A673 (cell line): ENCODE measurements at regions not wholly inside any gene's neighbourhood (a gene's known extent, or its start where the extent isn't known, plus 50 kb on each side); places are given as distances from the start of the nearest gene placed in this dataset.

Source experiments
- EZH2 ChIP-seq: fragments of 200-600 bp; sonication (generic); IDR thresholded peaks from 2 replicates; pipeline ENCODE4 v1.6.1; 2017; ENCODE audit warnings: borderline replicate concordance, low read depth, mild to moderate bottlenecking, mixed read lengths, antibody characterized with exemption, low read length; ENCODE audit not compliant: poor library complexity, severe bottlenecking
- TF ChIP-seq, protein P1 (sequence below): fragments of 300-800, 200-600 bp; sonication (generic); conservative IDR thresholded peaks from 2 replicates; pipeline ENCODE4 v1.5.1; 2017; ENCODE audit warnings: low read depth, mild to moderate bottlenecking, antibody characterized with exemption, low read length, moderate library complexity, mixed read lengths

DNA sequence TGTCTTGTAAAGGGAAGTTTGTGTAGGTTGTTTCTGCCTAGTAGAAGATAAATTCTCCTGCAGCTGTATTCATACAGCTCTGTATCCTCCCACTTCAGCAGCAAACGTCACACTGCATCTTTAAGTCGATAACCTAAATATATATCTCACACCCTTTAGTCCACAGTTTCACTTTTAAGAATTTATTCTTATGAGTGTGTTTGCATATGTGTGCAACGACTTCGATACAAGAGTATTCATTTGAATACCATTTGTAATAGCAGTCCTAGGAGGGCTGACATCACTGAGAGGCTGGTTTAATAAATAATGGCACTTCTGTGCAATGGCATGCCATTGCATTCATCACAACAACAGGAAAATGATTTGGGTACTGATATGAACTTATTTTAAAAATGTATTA is 63.8 kb upstream of the MSH6 start:
- TF ChIP-seq, protein P1, sequence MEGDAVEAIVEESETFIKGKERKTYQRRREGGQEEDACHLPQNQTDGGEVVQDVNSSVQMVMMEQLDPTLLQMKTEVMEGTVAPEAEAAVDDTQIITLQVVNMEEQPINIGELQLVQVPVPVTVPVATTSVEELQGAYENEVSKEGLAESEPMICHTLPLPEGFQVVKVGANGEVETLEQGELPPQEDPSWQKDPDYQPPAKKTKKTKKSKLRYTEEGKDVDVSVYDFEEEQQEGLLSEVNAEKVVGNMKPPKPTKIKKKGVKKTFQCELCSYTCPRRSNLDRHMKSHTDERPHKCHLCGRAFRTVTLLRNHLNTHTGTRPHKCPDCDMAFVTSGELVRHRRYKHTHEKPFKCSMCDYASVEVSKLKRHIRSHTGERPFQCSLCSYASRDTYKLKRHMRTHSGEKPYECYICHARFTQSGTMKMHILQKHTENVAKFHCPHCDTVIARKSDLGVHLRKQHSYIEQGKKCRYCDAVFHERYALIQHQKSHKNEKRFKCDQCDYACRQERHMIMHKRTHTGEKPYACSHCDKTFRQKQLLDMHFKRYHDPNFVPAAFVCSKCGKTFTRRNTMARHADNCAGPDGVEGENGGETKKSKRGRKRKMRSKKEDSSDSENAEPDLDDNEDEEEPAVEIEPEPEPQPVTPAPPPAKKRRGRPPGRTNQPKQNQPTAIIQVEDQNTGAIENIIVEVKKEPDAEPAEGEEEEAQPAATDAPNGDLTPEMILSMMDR = no peak
- TF ChIP-seq EZH2 = no peak
